ENCODE measurements at regions not wholly inside any gene's neighbourhood (a gene's known extent, or its start where the extent isn't known, plus 50 kb on each side); places are given as distances from the start of the nearest gene placed in this dataset.

GRCh38 chr7:22025983-22026382, 80.3 kb upstream of the CDCA7L start:
- 37% methylated on average over 7 of the region's 7 CpGs for WGBS (ENCODE audit: low lambda C conversion rate)
- H2AFZ ChIP-seq (ENCODE audit: low read depth): no peak overlapping the region
- H3K9ac ChIP-seq: no peak overlapping the region
- DNase-seq: no peak
- H3K9me2 ChIP-seq: no peaks in the 10 kb centered on the region
- no peaks in the 10 kb centered on the region for H3F3A ChIP-seq (replicated peaks; ENCODE audit: insufficient read depth)
- H3K79me2 ChIP-seq (ENCODE audit: insufficient read depth): no peaks in the 10 kb centered on the region
- H3K27me3 ChIP-seq (ENCODE audit: insufficient read depth): peaks cover 50% of the 10 kb centered on the region
- no peaks in the 10 kb centered on the region for H4K20me1 ChIP-seq (ENCODE audit: insufficient read depth)
- H3K4me1 ChIP-seq (ENCODE audit: control insufficient read depth in 1 of 2, insufficient read depth in 2 of 2, low read depth in 1 of 2, low read length in 1 of 2): no peaks in the 10 kb centered on the region
- H3K4me2 ChIP-seq: no peak overlapping the region
- no peak overlapping the region for H3K27ac ChIP-seq (ENCODE audit: low read depth in 2 of 2, low read length in 1 of 2)
- H3K36me3 ChIP-seq (replicated peaks in 1 of 2; ENCODE audit: control insufficient read depth in 1 of 2, insufficient read depth in 2 of 2, low read length in 1 of 2): no peaks in the 10 kb centered on the region
- TF ChIP-seq JUND (IDR thresholded peaks at IDR 0.05) (no peak), FOSL2 (IDR thresholded peaks at IDR 0.05; ENCODE audit: borderline replicate concordance, low read depth) (no peak), GATA2 (CRISPR knock-in tag; IDR thresholded peaks at IDR 0.05) (no peak), RXRA (IDR thresholded peaks at IDR 0.05; ENCODE audit: borderline replicate concordance, low read depth) (no peak), NFIC (IDR thresholded peaks at IDR 0.05; ENCODE audit: borderline replicate concordance) (no peak), GABPA (IDR thresholded peaks at IDR 0.05; ENCODE audit: low read depth) (no peak), SMC3 (IDR thresholded peaks at IDR 0.05; ENCODE audit: low read depth, low read length) (no peak)
- H3K4me3 ChIP-seq (ENCODE audit: low read depth in 2 of 2, low read length in 1 of 2): no peak overlapping the region
- no peaks in the 10 kb centered on the region for H3K9me3 ChIP-seq
- ChIA-PET POLR2A (no interaction called here), CTCF (interaction anchor here (1.3 kb wide), 1 partner anchor 57 kb away, joined by 7 read pairs; no protein-coding TSS in a partner anchor)

DNA sequence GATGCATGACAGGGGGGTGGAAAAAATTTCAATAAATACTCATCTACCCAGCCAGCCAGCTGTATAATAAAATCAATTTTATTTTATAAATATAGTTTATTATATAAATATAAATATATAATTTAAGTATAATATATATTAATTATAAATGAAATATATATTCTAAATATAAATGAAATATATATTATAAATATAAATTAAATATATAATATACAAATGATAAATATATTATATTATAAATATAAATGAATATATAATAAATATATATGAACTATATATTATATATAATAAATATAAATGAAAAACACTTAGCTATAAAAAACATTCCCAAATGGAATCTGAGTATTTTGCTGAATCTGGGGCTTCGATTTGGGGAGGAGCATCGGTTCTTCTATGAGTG, 79.4 kb upstream of the CDCA7L start:
- Histone ChIP-seq H3K27ac (ENCODE audit: low read depth in 2 of 2, low read length in 1 of 2) (no peak overlapping the region), H3F3A (replicated peaks; ENCODE audit: insufficient read depth) (no peaks in the 10 kb centered on the region), H2AFZ (ENCODE audit: low read depth) (no peak overlapping the region), H3K9me3 (no peaks in the 10 kb centered on the region), H3K27me3 (ENCODE audit: insufficient read depth) (peaks cover 48% of the 10 kb centered on the region), H3K36me3 (replicated peaks in 1 of 2; ENCODE audit: control insufficient read depth in 1 of 2, insufficient read depth in 2 of 2, low read length in 1 of 2) (no peaks in the 10 kb centered on the region), H3K79me2 (ENCODE audit: insufficient read depth) (no peaks in the 10 kb centered on the region), H4K20me1 (ENCODE audit: insufficient read depth) (no peaks in the 10 kb centered on the region), H3K4me1 (ENCODE audit: control insufficient read depth in 1 of 2, insufficient read depth in 2 of 2, low read depth in 1 of 2, low read length in 1 of 2) (no peaks in the 10 kb centered on the region), H3K4me2 (no peak overlapping the region), H3K9ac (no peak overlapping the region), H3K9me2 (no peaks in the 10 kb centered on the region), H3K4me3 (ENCODE audit: low read depth in 2 of 2, low read length in 1 of 2) (no peak overlapping the region)
- WGBS (ENCODE audit: low lambda C conversion rate): 10% methylated on average over 2 of the region's 2 CpGs
- ChIA-PET CTCF (interaction anchor here (1.0 to 1.3 kb wide), 3 partner anchors 24 to 1030 kb away, joined by 3 to 7 read pairs (median 4); no protein-coding TSS in a partner anchor), POLR2A (no interaction called here)
- TF ChIP-seq CHD2 (IDR thresholded peaks at IDR 0.05; ENCODE audit: low read length, partially characterized antibody) (no peak), FOXM1 (IDR thresholded peaks at IDR 0.05; ENCODE audit: low read depth) (no peak), REST (IDR thresholded peaks at IDR 0.05; ENCODE audit: low read depth, low read length) (no peak), RXRA (IDR thresholded peaks at IDR 0.05; ENCODE audit: borderline replicate concordance, low read depth) (no peak), FOSL2 (IDR thresholded peaks at IDR 0.05; ENCODE audit: borderline replicate concordance, low read depth) (no peak), TCF12 (IDR thresholded peaks at IDR 0.05) (no peak)
- DNase-seq: no peak
